Type B pancreatic cell (in vitro differentiated cells): ENCODE measurements at regions not wholly inside any gene's neighbourhood (a gene's known extent, or its start where the extent isn't known, plus 50 kb on each side); places are given as distances from the start of the nearest gene placed in this dataset.

ENCODE experiments used
- DNase-seq: peaks from one replicate; pipeline ENCODE4 v3.0.0; 2021; ENCODE audit warnings: mixed read lengths; ENCODE audit not compliant: unreplicated experiment; ENCODE audit errors: extremely low spot score
- H3K27ac Mint-ChIP-seq: 2 replicates; pipeline ENCODE4 v1.8.0; 2021; ENCODE audit warnings: mild to moderate bottlenecking, mixed read lengths
- H3K27me3 Mint-ChIP-seq: 2 replicates; pipeline ENCODE4 v1.8.0; 2021; ENCODE audit warnings: mixed read lengths
- H3K36me3 Mint-ChIP-seq: 2 replicates; pipeline ENCODE4 v1.8.0; 2021; ENCODE audit warnings: mixed read lengths
- H3K4me1 Mint-ChIP-seq: one replicate; pipeline ENCODE4 v1.8.0; 2021; ENCODE audit warnings: mixed read lengths; ENCODE audit not compliant: unreplicated experiment
- H3K4me3 Mint-ChIP-seq: 2 replicates; pipeline ENCODE4 v1.8.0; 2021; ENCODE audit warnings: mild to moderate bottlenecking, mixed read lengths
- H3K9me3 Mint-ChIP-seq: 2 replicates; pipeline ENCODE4 v1.8.0; 2021; ENCODE audit warnings: mixed read lengths
- TF ChIP-seq, protein P1 (sequence below): fragments of 200-600 bp; sonication (generic); conservative IDR thresholded peaks from 2 replicates; pipeline ENCODE4 v1.5.0; 2021; ENCODE audit warnings: antibody characterized with exemption, mild to moderate bottlenecking

DNA sequence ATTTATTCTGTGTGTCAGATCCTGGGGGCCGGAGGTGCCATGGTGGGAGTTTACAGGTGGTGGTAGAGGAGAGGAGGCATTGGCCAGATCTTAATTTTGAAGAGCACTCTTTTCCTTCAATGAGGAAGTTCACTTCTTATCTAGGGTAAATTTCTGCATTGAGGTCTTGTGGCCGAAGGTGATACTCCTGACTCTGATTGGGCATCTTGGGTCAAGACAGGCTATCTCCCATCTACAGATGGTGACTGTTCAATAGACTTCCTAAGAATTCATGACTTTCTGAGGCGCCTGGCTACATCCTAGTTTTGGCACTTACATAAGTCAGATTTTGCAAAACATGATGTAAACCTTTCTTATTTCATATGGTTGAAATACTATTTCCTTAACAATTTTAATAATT, 135.2 kb downstream of the SUCLA2 start:
- H3K4me3 Mint-ChIP-seq, result no peak overlapping the region
- TF ChIP-seq, protein P1, sequence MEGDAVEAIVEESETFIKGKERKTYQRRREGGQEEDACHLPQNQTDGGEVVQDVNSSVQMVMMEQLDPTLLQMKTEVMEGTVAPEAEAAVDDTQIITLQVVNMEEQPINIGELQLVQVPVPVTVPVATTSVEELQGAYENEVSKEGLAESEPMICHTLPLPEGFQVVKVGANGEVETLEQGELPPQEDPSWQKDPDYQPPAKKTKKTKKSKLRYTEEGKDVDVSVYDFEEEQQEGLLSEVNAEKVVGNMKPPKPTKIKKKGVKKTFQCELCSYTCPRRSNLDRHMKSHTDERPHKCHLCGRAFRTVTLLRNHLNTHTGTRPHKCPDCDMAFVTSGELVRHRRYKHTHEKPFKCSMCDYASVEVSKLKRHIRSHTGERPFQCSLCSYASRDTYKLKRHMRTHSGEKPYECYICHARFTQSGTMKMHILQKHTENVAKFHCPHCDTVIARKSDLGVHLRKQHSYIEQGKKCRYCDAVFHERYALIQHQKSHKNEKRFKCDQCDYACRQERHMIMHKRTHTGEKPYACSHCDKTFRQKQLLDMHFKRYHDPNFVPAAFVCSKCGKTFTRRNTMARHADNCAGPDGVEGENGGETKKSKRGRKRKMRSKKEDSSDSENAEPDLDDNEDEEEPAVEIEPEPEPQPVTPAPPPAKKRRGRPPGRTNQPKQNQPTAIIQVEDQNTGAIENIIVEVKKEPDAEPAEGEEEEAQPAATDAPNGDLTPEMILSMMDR, result no peak
- no peak for DNase-seq
- no peaks in the 10 kb centered on the region for H3K27me3 Mint-ChIP-seq
- no peaks in the 10 kb centered on the region for H3K9me3 Mint-ChIP-seq
- no peak overlapping the region for H3K27ac Mint-ChIP-seq
- no peaks in the 10 kb centered on the region for H3K4me1 Mint-ChIP-seq
- no peaks in the 10 kb centered on the region for H3K36me3 Mint-ChIP-seq

- DNase-seq, result no peak
- Mint-ChIP-seq H3K4me3 (no peak overlapping the region), H3K9me3 (no peaks in the 10 kb centered on the region), H3K4me1 (no peaks in the 10 kb centered on the region), H3K36me3 (no peaks in the 10 kb centered on the region), H3K27ac (no peak overlapping the region), H3K27me3 (no peaks in the 10 kb centered on the region)
- TF ChIP-seq, protein P1, result no peak
These were observed 138.2 kb downstream of the SUCLA2 start for GRCh38 chr13:47862841-47863240.

DNA sequence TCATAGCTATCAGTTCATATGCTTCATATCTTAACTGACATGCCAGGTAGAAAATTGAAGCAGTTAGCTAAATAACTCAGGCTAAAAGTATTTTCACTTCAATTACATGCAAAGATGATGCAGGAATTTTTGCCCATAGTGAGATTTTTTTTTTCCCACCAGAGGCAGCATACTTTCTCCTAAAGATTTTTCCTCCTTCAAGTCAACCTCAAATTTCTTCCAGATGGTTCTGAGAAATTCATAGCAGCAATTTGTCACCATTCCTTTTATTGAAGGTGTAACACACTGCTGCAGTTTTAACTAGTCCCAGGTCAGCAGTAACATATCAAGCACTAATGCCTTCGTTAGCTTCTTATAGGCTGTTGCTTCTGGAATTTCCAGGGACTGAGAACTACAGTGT, 141.9 kb downstream of the SUCLA2 start:
- TF ChIP-seq, protein P1, result no peak
- Mint-ChIP-seq H3K27ac (no peak overlapping the region), H3K4me1 (no peaks in the 10 kb centered on the region), H3K9me3 (no peaks in the 10 kb centered on the region), H3K4me3 (no peak overlapping the region), H3K27me3 (no peaks in the 10 kb centered on the region), H3K36me3 (no peaks in the 10 kb centered on the region)
- no peak for DNase-seq

DNA sequence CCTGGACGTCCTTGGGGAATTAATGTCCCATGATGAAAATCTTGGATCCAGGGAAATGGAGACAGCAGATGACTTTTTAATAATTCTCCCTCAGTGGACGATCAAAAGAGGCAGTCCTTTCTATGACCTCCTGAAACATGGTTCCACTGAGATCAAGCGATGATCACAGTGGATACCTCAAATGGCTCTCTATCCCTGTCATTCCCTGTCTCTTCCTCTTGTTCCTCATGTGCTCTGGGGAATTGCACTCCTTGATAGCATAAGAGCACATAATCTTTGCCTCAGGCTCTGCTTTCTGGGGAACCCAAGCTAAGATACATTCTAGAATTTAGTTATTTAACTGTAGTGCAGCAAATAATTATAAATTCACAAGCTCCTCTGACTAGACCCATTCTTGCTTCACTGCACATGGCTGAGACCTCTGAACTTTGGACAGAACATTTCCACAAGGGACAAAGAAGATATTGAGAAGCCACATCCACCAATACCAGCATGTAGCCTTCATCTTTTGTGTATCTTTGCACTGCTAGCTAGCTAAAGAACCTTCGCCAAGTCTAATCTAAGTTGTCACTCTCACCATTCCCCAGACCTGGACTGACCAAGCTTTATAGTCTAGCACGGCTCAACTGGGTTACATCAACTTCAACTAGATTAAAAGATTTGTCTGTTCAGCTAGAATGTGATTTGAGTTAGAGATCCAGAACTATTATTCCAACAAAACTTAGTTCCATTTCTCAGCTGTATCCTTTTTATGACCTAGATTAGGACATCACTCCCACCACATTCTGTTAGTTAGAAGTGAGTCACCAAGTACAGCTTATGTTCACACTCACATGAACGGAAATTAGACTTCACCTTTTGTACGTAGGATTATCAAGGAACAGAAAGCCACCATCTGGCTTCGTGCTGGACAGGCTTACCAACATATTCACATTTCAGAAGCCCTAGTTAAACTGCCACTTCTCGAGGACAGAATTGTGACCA, 142.7 kb downstream of the SUCLA2 start:
- Mint-ChIP-seq H3K4me1 (no peaks in the 10 kb centered on the region), H3K27me3 (no peaks in the 10 kb centered on the region), H3K9me3 (no peaks in the 10 kb centered on the region), H3K4me3 (no peak overlapping the region), H3K36me3 (no peaks in the 10 kb centered on the region), H3K27ac (no peak overlapping the region)
- TF ChIP-seq, protein P1, result no peak
- no peak for DNase-seq

- peaks cover 10% of the 10 kb centered on the region for H3K9me3 Mint-ChIP-seq
- H3K4me3 Mint-ChIP-seq, result no peak overlapping the region
- H3K4me1 Mint-ChIP-seq, result no peaks in the 10 kb centered on the region
- H3K27me3 Mint-ChIP-seq, result no peaks in the 10 kb centered on the region
- no peaks in the 10 kb centered on the region for H3K36me3 Mint-ChIP-seq
- no peak for DNase-seq
- TF ChIP-seq, protein P1, result no peak
- H3K27ac Mint-ChIP-seq, result no peak overlapping the region
These were observed 147.8 kb downstream of the SUCLA2 start for GRCh38 chr13:47853236-47853635.
